Endothelial cell of umbilical vein (primary cell): ENCODE measurements at regions not wholly inside any gene's neighbourhood (a gene's known extent, or its start where the extent isn't known, plus 50 kb on each side); places are given as distances from the start of the nearest gene placed in this dataset.

Experiments used
- BruUV-seq: library from RNA; stranded (reverse); fragments of 400-500 nt; replicated peaks from 2 replicates; lab custom pipeline; 2021; lab: Mats Ljungman, UMichigan
- CTCF ChIA-PET: fragments of 300-600, 350-600 bp; sonication (Branson Sonifier 250); formaldehyde crosslinking; loops from one replicate; lab custom pipeline; 2021; ENCODE audit warnings: antibody characterized with exemption, inconsistent platforms; lab: Charles Lee
- POLR2A ChIA-PET: fragments of 300-600, 350-600 bp; sonication (Branson Sonifier 250); formaldehyde crosslinking; loops from one replicate; lab custom pipeline; 2021; ENCODE audit warnings: antibody characterized with exemption, inconsistent platforms; lab: Charles Lee
- DNase-seq: peaks from one replicate; pipeline ENCODE4 v3.0.0-alpha.2; 2011; ENCODE audit warnings: low read depth, low spot score
- FAIRE-seq: peaks from 2 replicates; lab custom pipeline; 2011; peaks lifted over from hg19 to GRCh38; lab: Jason Lieb, UNC
- H2AFZ ChIP-seq: 2 replicates; pipeline ENCODE4 v1.6.0; 2012; ENCODE audit warnings: low read depth, low read length, control low read depth, inconsistent platforms
- H3K27ac ChIP-seq: 2 replicates; pipeline ENCODE4 v1.5.1; 2011; ENCODE audit warnings: low read depth, mild to moderate bottlenecking, control low read depth, low read length, moderate library complexity; ENCODE audit not compliant: insufficient read depth
- H3K27me3 ChIP-seq, 2 experiments: 2 replicates each; pipeline versions ENCODE4 v1.6.0 to v1.6.1; 2011; ENCODE audit warnings: low read length in 2 of 2, mixed read lengths in 1 of 2; ENCODE audit not compliant: control insufficient read depth in 2 of 2, insufficient read depth in 2 of 2
- H3K36me3 ChIP-seq, 2 experiments: 2 replicates in 1 of 2; 3 replicates in 1 of 2; pipeline ENCODE4 v1.5.1; 2011; ENCODE audit warnings: low read length in 2 of 2, mild to moderate bottlenecking in 1 of 2, moderate library complexity in 1 of 2; ENCODE audit not compliant: control insufficient read depth in 2 of 2, insufficient read depth in 2 of 2; ENCODE audit errors: extremely low read depth in 1 of 2
- H3K4me1 ChIP-seq: 3 replicates; pipeline ENCODE4 v1.5.1; 2011; ENCODE audit warnings: mild to moderate bottlenecking, low read length; ENCODE audit not compliant: control insufficient read depth, insufficient read depth; ENCODE audit errors: extremely low read depth
- H3K4me2 ChIP-seq: 2 replicates; pipeline ENCODE4 v1.6.1; 2011; ENCODE audit warnings: low read length, control low read depth, mixed read lengths; ENCODE audit not compliant: insufficient read depth
- H3K4me3 ChIP-seq, 3 experiments: fragments of 200-600 bp in 1 of 3; sonication (generic), shearing (Covaris generic) in 1 of 3; replicated peaks in 1 of 3; 2 replicates each; pipeline ENCODE4 v1.5.1; 2011 to 2016; ENCODE audit warnings: control low read depth in 3 of 3, low read length in 3 of 3, mild to moderate bottlenecking in 2 of 3, inconsistent platforms in 1 of 3, low read depth in 1 of 3, moderate library complexity in 1 of 3; ENCODE audit not compliant: insufficient read depth in 1 of 3
- H3K79me2 ChIP-seq: 2 replicates; pipeline ENCODE4 v1.6.0; 2012; ENCODE audit warnings: low read length, inconsistent platforms; ENCODE audit not compliant: control insufficient read depth, insufficient read depth
- H3K9ac ChIP-seq: replicated peaks from 2 replicates; pipeline ENCODE3; 2011; ENCODE audit warnings: low read length, control low read depth; ENCODE audit not compliant: insufficient read depth; ENCODE audit errors: extremely low read depth
- H3K9me1 ChIP-seq: replicated peaks from 3 replicates; pipeline ENCODE4 v1.6.0; 2011; ENCODE audit warnings: mild to moderate bottlenecking, low read length; ENCODE audit not compliant: control insufficient read depth, insufficient read depth; ENCODE audit errors: extremely low read depth
- H3K9me3 ChIP-seq: replicated peaks from 2 replicates; pipeline ENCODE4 v1.5.1; 2012; ENCODE audit warnings: low read length, inconsistent platforms; ENCODE audit not compliant: control insufficient read depth, insufficient read depth
- H4K20me1 ChIP-seq: replicated peaks from 2 replicates; pipeline ENCODE3; 2011; ENCODE audit warnings: mild to moderate bottlenecking, low read length; ENCODE audit not compliant: control insufficient read depth, insufficient read depth; ENCODE audit errors: extremely low read depth
- EZH2 ChIP-seq: IDR thresholded peaks from 2 replicates; pipeline ENCODE4 v1.6.1; 2012; ENCODE audit warnings: borderline replicate concordance, low read depth, mild to moderate bottlenecking, moderate library complexity, low read length, inconsistent platforms; ENCODE audit not compliant: severe bottlenecking
- FOS ChIP-seq: IDR thresholded peaks from 2 replicates; pipeline ENCODE4 v1.6.1; 2011; ENCODE audit warnings: mild to moderate bottlenecking, low read length, moderate library complexity, borderline replicate concordance; ENCODE audit not compliant: insufficient read depth
- GATA2 ChIP-seq: IDR thresholded peaks from 2 replicates; pipeline ENCODE4 v1.7.0; 2011; ENCODE audit warnings: low read depth, mild to moderate bottlenecking, moderate library complexity, mixed read lengths, low read length; ENCODE audit not compliant: insufficient read length, insufficient read depth
- JUN ChIP-seq: IDR thresholded peaks from 2 replicates; pipeline ENCODE4 v1.6.1; 2011; ENCODE audit warnings: borderline replicate concordance, low read depth; ENCODE audit not compliant: insufficient read length, insufficient read depth
- MYC ChIP-seq: IDR thresholded peaks from one replicate; pipeline ENCODE4 v1.6.1; 2011; ENCODE audit warnings: mild to moderate bottlenecking, low read depth, low read length
- POLR2A ChIP-seq: IDR thresholded peaks from 2 replicates; pipeline ENCODE4 v1.6.1; 2012; ENCODE audit warnings: low read depth, mild to moderate bottlenecking, control low read depth, low read length
- POLR2AphosphoS5 ChIP-seq: IDR thresholded peaks from 2 replicates; pipeline ENCODE4 v1.6.1; 2012; ENCODE audit warnings: low read depth, mild to moderate bottlenecking, control low read depth, low read length, moderate library complexity; ENCODE audit not compliant: insufficient read depth
- dilution Hi-C: fragments of 300-500 bp; cut with MboI; formaldehyde crosslinking; loops from one replicate; pipeline ENCODE4 v1.15.0; 2019; ENCODE audit warnings: low sequenced_read_pairs; ENCODE audit not compliant: extremely low pct_ligation_motif_present
- intact Hi-C: fragments of 100-400 bp; cut with micrococcal nuclease; formaldehyde crosslinking; loops from one replicate; pipeline ENCODE4 v1.10.0; 2022
- TF ChIP-seq, protein P1 (sequence below), 2 donors: IDR thresholded peaks; 1 replicate in 1 of 2; 2 replicates in 1 of 2; pipeline ENCODE4 v1.5.1; 2011; ENCODE audit warnings: low read length in 2 of 2, mild to moderate bottlenecking in 2 of 2, moderate library complexity in 2 of 2, control low read depth in 1 of 2, inconsistent platforms in 1 of 2, low read depth in 1 of 2; ENCODE audit not compliant: insufficient read depth in 1 of 2; ENCODE audit errors: extremely low read depth in 1 of 2
- TF ChIP-seq, protein P2 (sequence below): IDR thresholded peaks from 2 replicates; pipeline ENCODE4 v1.6.1; 2011; ENCODE audit not compliant: insufficient read depth, insufficient read length

DNA sequence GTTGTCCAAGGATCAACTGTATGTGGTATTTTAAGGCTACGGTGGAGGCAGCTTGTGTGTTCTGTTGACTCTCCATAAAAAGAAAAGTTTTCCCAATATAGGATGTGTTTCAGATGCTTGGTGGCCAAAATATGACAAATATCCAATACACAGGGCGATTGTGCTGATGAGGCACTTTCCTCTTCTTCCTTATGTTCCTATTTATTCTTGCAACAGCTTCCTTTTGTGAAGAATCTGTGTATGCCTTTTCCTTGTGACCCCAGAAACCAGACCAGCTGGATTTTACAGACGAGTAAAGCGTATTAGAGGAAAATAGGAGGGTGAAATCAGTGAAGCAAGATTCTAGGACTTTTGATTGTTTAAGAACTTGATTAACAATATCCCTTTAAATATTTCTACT is 452.0 kb downstream of the DMAC1 start:
- Histone ChIP-seq H3K4me3 (no peak overlapping the region), H3K27me3 (no peaks in the 10 kb centered on the region), H3K79me2 (no peaks in the 10 kb centered on the region), H3K4me1 (no peaks in the 10 kb centered on the region), H4K20me1 (no peaks in the 10 kb centered on the region), H2AFZ (no peak overlapping the region), H3K4me2 (no peak overlapping the region), H3K9me3 (no peaks in the 10 kb centered on the region), H3K9me1 (no peaks in the 10 kb centered on the region), H3K9ac (no peak overlapping the region), H3K36me3 (no peaks in the 10 kb centered on the region), H3K27ac (no peak overlapping the region)
- dilution Hi-C loops: no loop called here
- no TSS peak for BruUV-seq
- ChIA-PET CTCF (no interaction called here), POLR2A (no interaction called here)
- no peak for FAIRE-seq
- TF ChIP-seq POLR2A (no peak), FOS (no peak), GATA2 (no peak), POLR2AphosphoS5 (no peak), MYC (no peak), EZH2 (no peak), JUN (no peak)
- TF ChIP-seq, protein P1, sequence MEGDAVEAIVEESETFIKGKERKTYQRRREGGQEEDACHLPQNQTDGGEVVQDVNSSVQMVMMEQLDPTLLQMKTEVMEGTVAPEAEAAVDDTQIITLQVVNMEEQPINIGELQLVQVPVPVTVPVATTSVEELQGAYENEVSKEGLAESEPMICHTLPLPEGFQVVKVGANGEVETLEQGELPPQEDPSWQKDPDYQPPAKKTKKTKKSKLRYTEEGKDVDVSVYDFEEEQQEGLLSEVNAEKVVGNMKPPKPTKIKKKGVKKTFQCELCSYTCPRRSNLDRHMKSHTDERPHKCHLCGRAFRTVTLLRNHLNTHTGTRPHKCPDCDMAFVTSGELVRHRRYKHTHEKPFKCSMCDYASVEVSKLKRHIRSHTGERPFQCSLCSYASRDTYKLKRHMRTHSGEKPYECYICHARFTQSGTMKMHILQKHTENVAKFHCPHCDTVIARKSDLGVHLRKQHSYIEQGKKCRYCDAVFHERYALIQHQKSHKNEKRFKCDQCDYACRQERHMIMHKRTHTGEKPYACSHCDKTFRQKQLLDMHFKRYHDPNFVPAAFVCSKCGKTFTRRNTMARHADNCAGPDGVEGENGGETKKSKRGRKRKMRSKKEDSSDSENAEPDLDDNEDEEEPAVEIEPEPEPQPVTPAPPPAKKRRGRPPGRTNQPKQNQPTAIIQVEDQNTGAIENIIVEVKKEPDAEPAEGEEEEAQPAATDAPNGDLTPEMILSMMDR (IDR thresholded peaks at IDR 0.05; ENCODE audit: extremely low read depth in 1 of 2, insufficient read depth in 1 of 2, low read depth in 1 of 2, low read length in 2 of 2): no peak
- TF ChIP-seq, protein P2, sequence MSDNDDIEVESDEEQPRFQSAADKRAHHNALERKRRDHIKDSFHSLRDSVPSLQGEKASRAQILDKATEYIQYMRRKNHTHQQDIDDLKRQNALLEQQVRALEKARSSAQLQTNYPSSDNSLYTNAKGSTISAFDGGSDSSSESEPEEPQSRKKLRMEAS: no peak
- intact Hi-C loops: loop anchor here (10.0 kb wide), 1 partner anchor 63 kb away; no protein-coding TSS in a partner anchor
- no peak for DNase-seq
